GM13977 (cell line): ENCODE measurements at regions not wholly inside any gene's neighbourhood (a gene's known extent, or its start where the extent isn't known, plus 50 kb on each side); places are given as distances from the start of the nearest gene placed in this dataset.

Experiments
- DNase-seq: peaks from one replicate; pipeline ENCODE4 v3.0.0; 2012; ENCODE audit warnings: low spot score
- CTCF ChIP-seq: IDR thresholded peaks from 2 replicates; pipeline ENCODE4 v1.5.1; 2012; ENCODE audit warnings: mild to moderate bottlenecking, control low read depth; ENCODE audit not compliant: insufficient read depth; ENCODE audit errors: extremely low read depth, missing control alignments
- in situ Hi-C: fragments of 300-500 bp; cut with MboI; formaldehyde crosslinking; loops from one replicate; pipeline ENCODE4 v1.12.0; 2022; ENCODE audit warnings: low sequenced_read_pairs, low pct_unique_long_range_greater_than_20kb, mixed read lengths, inconsistent platforms; ENCODE audit not compliant: unreplicated experiment

- DNase-seq = no peak
- in situ Hi-C loops = no loop called here
- TF ChIP-seq CTCF = no peak
Observed at GRCh38 chr13:40076765-40077362, 421.4 kb downstream of the COG6 start.

- no peak for DNase-seq
- no peak for TF ChIP-seq CTCF
- in situ Hi-C loops = no loop called here
Observed at GRCh38 chr13:40077396-40078027, 422.1 kb downstream of the COG6 start.

DNA sequence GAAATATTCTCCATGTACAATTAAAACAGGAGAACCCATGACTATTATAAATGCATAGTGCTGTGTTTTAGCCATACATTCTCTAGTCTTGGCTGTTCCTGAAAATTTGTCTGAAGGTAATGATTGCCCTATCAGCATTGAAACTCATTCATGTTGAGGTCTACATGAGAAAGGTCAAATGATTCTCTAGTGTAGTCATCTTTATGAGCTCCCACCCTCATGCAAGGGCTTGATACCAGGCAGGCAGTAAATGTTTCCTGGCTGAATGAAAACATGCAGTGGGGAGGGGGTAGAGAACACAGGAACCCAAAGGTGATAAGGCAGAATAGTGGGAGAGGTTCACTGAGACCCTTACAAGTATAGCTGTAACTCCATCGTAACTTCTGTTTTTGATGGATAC, 424.3 kb downstream of the COG6 start:
- in situ Hi-C loops = no loop called here
- DNase-seq = no peak
- no peak for TF ChIP-seq CTCF

DNA sequence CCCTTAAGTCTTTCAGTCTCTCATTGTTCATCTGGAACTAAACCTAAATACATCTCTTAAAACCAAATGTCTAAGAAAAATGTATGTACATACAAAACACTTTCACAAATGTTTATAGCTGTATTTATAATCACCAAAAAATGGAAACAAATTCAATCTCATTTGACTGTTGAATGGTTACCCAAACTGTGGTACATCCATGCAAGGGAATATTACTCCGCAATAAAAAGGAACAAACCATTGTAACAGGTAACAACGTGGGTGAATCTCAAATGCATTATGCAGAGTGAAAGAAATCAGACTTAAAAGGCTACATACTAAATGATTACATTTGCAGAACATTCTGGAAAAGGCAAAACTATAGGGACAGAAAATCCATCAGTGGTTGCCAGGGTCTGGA, 425.2 kb downstream of the COG6 start:
- in situ Hi-C loops = no loop called here
- no peak for DNase-seq
- TF ChIP-seq CTCF = no peak

GRCh38 chr13:40082639-40083038, 427.2 kb downstream of the COG6 start:
- in situ Hi-C loops = no loop called here
- DNase-seq = no peak
- no peak for TF ChIP-seq CTCF

DNA sequence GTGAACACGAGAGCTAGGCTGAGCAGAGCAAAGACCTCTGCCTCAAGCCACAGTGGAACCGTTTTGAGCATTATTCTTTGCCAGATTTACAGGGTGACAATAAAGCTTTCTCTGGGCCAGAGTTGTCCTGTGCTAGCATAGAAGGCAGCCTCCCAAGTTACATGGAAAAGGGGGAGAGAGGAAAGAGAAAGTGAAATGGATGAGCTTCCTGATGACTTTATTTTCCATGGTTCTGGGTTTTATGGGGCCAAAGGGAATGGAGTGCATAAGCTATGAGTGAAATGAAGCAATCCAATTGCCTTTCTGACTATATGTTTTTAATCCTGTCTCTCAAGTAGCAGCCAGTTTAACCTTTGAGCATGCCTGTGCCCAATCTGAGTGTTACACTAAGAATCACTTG, 428.4 kb downstream of the COG6 start:
- in situ Hi-C loops = no loop called here
- TF ChIP-seq CTCF = no peak
- DNase-seq = no peak
